DMS79 (cell line): ENCODE measurements at regions not wholly inside any gene's neighbourhood (a gene's known extent, or its start where the extent isn't known, plus 50 kb on each side); places are given as distances from the start of the nearest gene placed in this dataset.

Experiments
- DNase-seq: peaks from one replicate; lab custom pipeline; 2025; lab: John Stamatoyannopoulos, UW

GRCh38 chr7:114112806-114113205 lies 194.0 kb upstream of the PPP1R3A start:
- DNase-seq = no peak

- no peak for DNase-seq
Measured at GRCh38 chr7:114110666-114111065, 191.9 kb upstream of the PPP1R3A start.

GRCh38 chr7:114109721-114110120 lies 190.9 kb upstream of the PPP1R3A start:
- no peak for DNase-seq

GRCh38 chr7:114109304-114109703 lies 190.5 kb upstream of the PPP1R3A start:
- no peak for DNase-seq

GRCh38 chr7:114108510-114108909 lies 189.7 kb upstream of the PPP1R3A start:
- DNase-seq = no peak

GRCh38 chr7:114107522-114107921 lies 188.7 kb upstream of the PPP1R3A start:
- DNase-seq = no peak

GRCh38 chr7:114104035-114104434 lies 185.2 kb upstream of the PPP1R3A start:
- no peak for DNase-seq

GRCh38 chr7:114102996-114103395 lies 184.2 kb upstream of the PPP1R3A start:
- DNase-seq = no peak

GRCh38 chr7:114102131-114102530 lies 183.3 kb upstream of the PPP1R3A start:
- no peak for DNase-seq

- DNase-seq = no peak
Measured at GRCh38 chr7:114100810-114101209, 182.0 kb upstream of the PPP1R3A start.

- no peak for DNase-seq
Measured at GRCh38 chr7:114099337-114099736, 180.5 kb upstream of the PPP1R3A start.

- no peak for DNase-seq
Measured at GRCh38 chr7:114095885-114096284, 177.1 kb upstream of the PPP1R3A start.

- DNase-seq = no peak
Measured at GRCh38 chr7:114088470-114088940, 169.7 kb upstream of the PPP1R3A start.

- no peak for DNase-seq
Measured at GRCh38 chr7:114087653-114088469, 169.1 kb upstream of the PPP1R3A start.

- DNase-seq = no peak
Measured at GRCh38 chr7:114086914-114087652, 168.3 kb upstream of the PPP1R3A start.

- no peak for DNase-seq
Measured at GRCh38 chr7:114086537-114086913, 167.7 kb upstream of the PPP1R3A start.

- DNase-seq = peak; percentile 21
Measured at GRCh38 chr7:114085592-114086501, 167.0 kb upstream of the PPP1R3A start.

GRCh38 chr7:114085313-114085591 lies 166.4 kb upstream of the PPP1R3A start:
- no peak for DNase-seq

GRCh38 chr7:114084472-114085312 lies 165.9 kb upstream of the PPP1R3A start:
- DNase-seq = no peak

- no peak for DNase-seq
Measured at GRCh38 chr7:114084002-114084471, 165.2 kb upstream of the PPP1R3A start.
